ENCODE measurements at regions not wholly inside any gene's neighbourhood (a gene's known extent, or its start where the extent isn't known, plus 50 kb on each side); places are given as distances from the start of the nearest gene placed in this dataset.
"Not testable (repeated sequence)": the region's sequence is repeated elsewhere in the genome, so short reads cannot be mapped to it uniquely, and the experiment has no call there.

- not testable (repeated sequence) for FAIRE-seq
Observed at GRCh38 chr21:15634541-15634940, 95.2 kb upstream of the USP25 start.

- peak; percentile 5 for FAIRE-seq
Observed at GRCh38 chr21:15638856-15639549, 90.8 kb upstream of the USP25 start.

- FAIRE-seq: not testable (repeated sequence)
Observed at GRCh38 chr21:15640113-15640512, 89.7 kb upstream of the USP25 start.

- no peak for FAIRE-seq
Observed at GRCh38 chr21:15644489-15644888, 85.3 kb upstream of the USP25 start.

- no peak for FAIRE-seq
Observed at GRCh38 chr21:15645830-15646229, 84.0 kb upstream of the USP25 start.

GRCh38 chr21:15650735-15651134 lies 79.0 kb upstream of the USP25 start:
- peak; percentile 85 for FAIRE-seq

- FAIRE-seq: no peak
Observed at GRCh38 chr21:15651172-15651571, 78.6 kb upstream of the USP25 start.

- FAIRE-seq: peak; percentile 74
Observed at GRCh38 chr21:15653710-15654109, 76.1 kb upstream of the USP25 start.

GRCh38 chr21:15654171-15654570 lies 75.6 kb upstream of the USP25 start:
- FAIRE-seq: no peak

- FAIRE-seq: peak; percentile 85
Observed at GRCh38 chr21:15659753-15660422, 69.9 kb upstream of the USP25 start.

GRCh38 chr21:15660423-15660804 lies 69.4 kb upstream of the USP25 start:
- FAIRE-seq: no peak

- no peak for FAIRE-seq
Observed at GRCh38 chr21:15667010-15667409, 62.8 kb upstream of the USP25 start.

GRCh38 chr21:15667819-15668218 lies 62.0 kb upstream of the USP25 start:
- no peak for FAIRE-seq

GRCh38 chr21:15669247-15669646 lies 60.5 kb upstream of the USP25 start:
- FAIRE-seq: no peak

GRCh38 chr21:15671188-15671587 lies 58.6 kb upstream of the USP25 start:
- FAIRE-seq: no peak

- FAIRE-seq: not testable (repeated sequence)
Observed at GRCh38 chr21:15672578-15672977, 57.2 kb upstream of the USP25 start.

- no peak for FAIRE-seq
Observed at GRCh38 chr21:15676935-15677334, 52.8 kb upstream of the USP25 start.

- no peak for FAIRE-seq
Observed at GRCh38 chr21:15679630-15680029, 50.2 kb upstream of the USP25 start.
